SK-N-MC (cell line): ENCODE measurements at regions not wholly inside any gene's neighbourhood (a gene's known extent, or its start where the extent isn't known, plus 50 kb on each side); places are given as distances from the start of the nearest gene placed in this dataset.

ENCODE experiments used
- EZH2 ChIP-seq: fragments of 200-600 bp; sonication (generic); IDR thresholded peaks from one replicate; pipeline ENCODE4 v1.6.1; 2017; ENCODE audit warnings: antibody characterized with exemption
- POLR2AphosphoS5 ChIP-seq: IDR thresholded peaks from 2 replicates; pipeline ENCODE4 v1.6.1; 2012; ENCODE audit warnings: mild to moderate bottlenecking, low read depth, low read length, borderline replicate concordance

- TF ChIP-seq POLR2AphosphoS5 (no peak), EZH2 (no peak)
Measured at GRCh38 chr7:16234493-16235146, 186.7 kb downstream of the CRPPA start.
